Stimulated activated CD4-positive, alpha-beta T cell treated with anti-CD3 and anti-CD28 coated beads, Interleukin-12 subunit alpha, Interleukin-12 subunit beta, amount 100 ng/mL, for 4 hours (primary cell): ENCODE measurements at regions not wholly inside any gene's neighbourhood (a gene's known extent, or its start where the extent isn't known, plus 50 kb on each side); places are given as distances from the start of the nearest gene placed in this dataset.

Experiments used
- DNase-seq: peaks from one replicate; pipeline ENCODE4 v3.0.0-alpha.2; 2020

DNA sequence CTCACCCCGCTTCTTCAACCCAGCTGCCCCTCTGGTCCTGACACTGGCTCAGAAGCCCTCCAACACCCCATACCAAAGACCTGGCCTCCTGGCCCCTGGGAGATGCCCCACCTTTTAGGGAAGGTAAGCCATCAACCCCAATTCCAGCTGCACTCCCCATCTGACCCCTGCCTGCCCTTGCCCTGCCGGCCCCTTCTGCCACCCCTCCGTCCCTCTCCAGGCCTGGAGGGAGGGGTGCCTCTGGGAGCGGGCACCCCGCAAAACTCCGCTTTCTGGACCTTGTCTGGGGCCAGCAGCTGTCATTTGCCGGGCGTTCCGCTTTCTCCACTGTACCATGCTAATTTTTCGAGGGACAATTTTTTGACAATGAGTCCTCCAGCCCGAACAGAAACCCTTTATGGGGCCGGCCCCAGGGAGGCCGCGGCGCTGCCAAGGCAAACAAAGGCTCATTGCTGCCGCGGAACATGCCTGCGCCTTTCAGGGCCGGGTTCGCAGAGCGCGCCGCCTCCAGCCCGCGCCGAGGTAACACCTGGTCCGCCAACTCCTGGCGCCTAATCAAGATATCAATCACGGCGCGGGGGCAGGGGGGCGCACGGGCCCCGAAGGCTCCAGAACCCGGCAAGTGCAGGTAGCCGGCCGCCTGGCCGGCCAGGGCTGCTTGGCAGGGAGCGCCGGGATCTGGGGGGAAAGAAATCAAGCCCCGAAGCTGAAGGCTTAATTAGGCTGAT, 96.0 kb downstream of the INHBB start:
- no peak for DNase-seq

DNA sequence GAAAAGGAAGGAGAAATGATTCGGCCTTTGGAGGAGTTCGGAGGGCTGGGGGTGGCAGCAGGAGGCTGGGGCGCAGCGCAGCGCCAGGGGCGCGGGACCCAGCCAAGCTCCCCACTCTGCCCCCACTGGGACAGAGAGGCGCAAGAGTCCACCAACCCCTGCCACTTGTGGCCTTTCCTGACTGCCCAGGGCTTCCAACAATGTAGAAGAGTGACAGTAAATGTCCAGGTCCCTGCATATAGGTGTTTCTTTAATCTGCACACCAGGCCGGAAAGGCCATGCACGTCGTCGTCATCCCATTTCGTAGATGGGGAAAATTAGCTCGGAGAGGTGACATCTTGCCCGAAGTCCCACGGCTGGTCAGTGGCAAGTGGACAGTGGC, 96.6 kb downstream of the INHBB start:
- DNase-seq: no peak

DNA sequence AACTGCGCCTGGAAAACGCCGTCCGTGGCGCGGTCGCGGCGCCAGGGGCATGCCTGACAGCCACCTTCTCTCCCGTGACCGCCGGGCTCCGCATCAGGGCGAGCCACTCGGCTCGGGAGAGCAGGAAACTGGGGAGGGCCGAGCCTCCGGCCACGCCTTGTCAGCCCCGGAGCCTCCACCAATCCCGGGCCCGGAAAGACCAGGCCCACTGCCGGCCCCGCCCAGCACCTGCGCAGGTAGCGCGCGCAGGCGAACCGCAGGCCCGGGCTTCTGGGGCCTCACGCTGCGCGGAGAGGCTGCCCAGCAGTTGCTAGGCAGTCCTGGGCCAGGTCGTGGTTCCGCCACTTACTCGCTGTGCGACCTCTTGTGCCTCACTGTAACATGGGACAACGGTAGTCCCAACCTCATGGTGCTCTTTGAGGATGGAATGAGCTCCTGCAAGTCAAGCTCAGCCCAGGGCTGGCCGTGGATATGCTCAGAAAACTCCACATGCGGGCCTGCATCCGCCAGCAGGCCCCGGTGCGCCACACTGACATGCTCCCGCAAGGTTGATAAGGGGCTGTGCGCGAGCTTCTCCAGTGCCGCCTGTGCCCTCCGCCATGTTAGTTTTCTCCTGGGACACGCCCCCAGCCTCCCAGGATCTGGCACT, 97.1 kb downstream of the INHBB start:
- DNase-seq: peak; percentile 13

DNA sequence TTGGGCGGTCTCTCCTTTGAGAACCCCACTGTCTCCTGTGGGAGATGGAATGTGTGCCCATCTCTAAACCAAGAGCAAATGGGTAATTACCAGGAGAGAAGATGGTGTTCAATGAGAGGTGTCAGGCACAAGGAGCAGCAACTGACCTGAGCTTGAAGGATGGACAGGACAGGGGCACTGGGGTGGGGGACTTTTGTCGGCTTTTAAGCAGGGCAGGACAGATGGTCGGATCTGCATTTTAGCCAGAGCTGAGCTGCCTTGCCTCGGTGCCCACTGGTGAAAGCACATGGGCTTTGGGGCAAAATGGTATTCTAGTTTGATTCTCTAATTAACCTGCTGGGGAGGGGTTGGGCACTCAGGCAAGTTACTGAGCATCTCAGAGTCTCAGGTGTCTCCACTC, 98.0 kb downstream of the INHBB start:
- no peak for DNase-seq

DNA sequence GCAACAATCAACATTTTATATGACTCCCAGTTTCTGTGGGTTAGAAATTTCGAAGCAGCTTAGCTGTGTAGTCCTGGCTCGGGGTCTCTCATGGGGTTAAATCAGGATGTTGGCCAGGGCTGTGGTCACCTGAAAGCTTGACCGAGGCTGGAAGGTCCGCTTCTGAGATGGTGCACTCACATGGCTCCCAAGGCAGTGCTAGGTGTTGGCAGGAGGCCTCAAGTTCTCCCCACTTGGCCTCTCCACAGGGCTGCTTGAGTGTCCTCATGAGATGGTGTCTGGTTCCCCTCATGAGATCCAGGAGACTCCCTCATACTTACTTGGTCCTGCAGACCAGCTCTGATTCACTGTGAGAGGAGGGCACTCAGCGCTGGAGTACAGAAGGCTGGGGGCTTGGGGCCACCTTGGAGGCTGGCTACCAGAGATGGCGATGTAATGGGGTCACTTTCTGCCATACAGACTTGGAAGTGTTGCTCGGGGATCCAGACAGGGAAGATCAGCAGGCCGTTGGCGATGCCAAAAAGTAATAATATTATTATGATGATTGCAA, 98.8 kb downstream of the INHBB start:
- no peak for DNase-seq

DNA sequence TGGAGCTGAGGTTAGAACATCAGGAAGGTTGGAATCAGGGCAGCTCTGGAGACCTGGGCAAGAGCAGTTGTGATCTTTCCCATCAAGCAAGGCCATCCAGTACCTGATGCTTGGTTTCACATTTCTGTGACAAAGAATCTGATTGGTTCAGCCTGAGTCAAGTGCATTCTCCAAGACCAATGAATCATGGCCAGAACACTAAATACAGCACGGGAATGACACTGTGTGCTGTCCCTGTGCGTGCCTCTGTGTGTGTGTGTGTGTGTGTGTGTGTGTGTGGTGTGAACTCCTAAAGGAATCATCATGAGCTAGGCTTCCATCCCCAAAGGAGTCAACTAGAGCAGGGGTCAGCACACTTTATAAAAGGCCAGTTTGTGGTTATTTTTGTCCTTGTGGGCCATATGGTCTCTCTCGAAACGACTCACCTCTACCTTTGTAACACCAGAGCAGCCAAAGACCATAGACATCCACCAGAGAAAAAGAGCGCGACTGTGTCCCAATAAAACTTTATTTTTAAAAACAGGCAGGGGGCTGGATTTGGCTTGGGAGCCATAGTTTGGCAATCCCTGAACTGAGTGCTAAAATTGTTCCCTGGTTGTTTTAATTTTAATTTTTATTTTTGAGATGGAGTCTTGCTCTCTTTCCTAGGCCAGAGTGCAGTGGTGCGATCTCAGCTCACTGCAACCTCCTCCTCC, 99.7 kb downstream of the INHBB start:
- no peak for DNase-seq

DNA sequence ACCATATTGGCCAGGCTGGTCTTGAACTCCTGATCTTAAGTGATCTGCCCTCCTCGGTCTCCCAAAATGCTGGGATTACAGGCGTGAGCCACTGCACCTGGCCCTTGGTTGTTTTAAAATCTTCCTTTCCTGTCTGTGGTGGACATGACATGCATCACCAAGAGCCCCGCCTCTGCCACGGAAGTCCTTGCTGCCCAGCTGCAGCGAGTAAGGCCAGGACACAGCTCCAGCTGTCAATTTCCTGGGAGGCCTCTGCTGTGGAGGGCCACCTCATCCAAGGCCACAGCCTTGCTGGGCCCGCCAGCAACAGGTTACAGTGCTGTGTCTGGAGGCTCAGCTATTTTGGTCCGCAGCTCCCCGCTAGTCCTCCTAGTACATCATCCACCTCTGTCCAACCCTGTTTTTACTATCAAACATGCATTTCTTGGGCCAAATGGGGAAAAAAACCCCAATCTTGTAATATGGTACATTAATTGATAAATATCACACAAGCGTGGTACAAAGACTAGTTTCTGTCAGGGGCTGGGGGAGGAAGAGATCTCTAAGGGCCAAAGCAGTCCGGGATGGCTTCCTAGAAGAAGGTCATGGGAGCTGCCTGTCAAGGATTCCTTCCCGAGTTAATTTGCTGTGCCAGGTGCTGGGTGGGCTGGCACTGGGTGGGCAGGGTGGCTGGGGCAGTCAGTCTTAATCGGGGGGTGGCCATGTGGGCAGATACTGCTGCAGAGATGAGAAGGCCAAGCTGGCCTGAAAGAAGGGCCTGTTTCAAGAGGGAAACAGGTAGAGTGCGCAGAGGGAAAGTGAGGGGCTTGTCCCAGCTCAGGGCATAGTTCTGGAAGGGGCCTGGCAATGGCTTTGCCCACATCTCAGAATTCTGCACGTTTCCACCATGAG, 100.5 kb downstream of the INHBB start:
- DNase-seq: no peak

DNA sequence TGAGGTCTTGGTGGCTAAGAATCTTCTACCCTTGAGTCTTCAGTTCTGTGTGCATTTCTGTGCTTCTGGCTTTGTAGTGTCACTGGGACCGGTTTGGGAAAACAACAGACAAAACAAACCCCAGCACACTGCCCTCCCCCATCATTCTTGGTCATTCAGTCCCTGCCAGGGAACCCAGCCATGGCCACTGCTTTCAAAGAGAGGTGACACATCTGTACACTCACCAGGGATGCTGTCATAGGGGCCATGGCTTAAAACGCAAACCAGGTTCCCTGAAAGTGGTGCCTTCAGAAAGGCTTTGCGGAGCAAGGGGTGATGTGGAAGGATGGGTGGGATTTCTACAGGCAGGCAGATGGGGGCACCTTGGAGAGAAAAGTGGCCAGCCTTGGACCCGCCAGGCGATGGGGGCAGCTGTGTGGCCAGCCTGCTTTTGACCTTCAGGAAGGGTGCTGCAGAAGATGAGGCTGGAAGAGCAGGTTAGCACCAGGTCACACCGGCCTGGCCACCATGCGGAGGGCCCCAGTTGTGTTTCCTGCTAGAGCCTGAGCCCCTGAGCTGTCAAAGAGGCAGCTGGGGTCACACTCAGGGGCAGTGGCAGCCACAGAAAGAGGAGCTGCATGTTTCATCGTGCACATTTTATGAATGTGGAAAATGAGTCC, 101.3 kb downstream of the INHBB start:
- no peak for DNase-seq

DNA sequence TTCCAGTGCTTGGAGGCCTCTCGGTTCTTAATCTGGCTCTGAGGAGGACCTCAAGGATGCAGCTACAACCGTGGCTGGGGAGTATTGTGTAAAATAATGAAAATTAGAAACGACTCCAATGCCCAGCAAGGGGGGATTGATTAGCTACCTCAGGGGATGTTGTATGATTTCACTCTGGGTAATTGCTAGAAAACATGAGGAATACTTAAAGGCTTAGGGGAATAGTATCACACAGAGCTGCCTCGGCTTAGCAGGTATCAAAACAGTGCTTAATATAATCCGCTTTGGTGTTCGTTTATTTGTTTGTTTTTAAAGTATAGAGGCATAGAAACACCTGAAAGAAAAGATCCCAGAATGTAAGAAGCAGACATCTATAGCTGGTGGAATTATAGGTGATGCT, 102.5 kb downstream of the INHBB start:
- no peak for DNase-seq

DNA sequence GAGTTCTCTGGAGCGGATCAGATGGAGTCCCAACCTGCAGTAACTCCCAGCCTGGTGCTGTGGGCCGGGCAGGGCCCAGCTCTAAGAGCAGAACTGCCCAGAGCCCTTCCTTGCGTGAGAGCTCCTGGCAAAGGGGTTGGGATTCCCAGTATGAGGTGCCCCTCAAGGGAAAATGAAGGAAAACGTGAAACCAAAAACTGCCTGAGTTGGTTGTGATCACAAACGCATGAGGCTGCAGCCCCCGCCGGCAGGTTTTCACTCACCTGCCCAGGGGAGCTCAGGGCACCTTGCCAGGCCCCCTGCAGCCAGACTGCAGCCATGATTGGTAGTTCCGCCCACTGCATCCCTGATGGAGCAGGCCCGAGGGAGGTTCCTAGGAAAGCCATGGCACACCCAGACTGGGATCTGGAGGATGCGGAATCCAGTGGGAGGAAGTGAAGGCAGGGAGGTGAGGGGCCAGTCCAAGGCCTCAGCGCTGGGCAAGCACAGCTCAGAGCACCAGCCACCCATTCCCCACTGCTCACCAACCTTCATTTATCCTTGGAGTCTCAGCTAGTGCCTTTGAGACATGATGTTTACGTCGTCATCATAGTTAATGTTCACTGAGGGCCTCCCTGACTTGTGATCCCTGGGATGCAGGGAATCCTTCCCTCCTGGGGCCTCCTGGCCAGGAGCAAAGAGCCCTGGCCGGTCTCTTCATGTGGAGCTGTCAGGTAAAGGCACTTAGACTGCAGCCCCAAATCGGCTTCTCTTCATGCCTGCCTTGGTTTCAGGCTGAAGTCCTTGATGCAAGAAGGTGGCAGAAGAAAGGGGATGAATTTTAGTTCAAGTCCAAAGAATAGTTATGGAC, 103.2 kb downstream of the INHBB start:
- no peak for DNase-seq

DNA sequence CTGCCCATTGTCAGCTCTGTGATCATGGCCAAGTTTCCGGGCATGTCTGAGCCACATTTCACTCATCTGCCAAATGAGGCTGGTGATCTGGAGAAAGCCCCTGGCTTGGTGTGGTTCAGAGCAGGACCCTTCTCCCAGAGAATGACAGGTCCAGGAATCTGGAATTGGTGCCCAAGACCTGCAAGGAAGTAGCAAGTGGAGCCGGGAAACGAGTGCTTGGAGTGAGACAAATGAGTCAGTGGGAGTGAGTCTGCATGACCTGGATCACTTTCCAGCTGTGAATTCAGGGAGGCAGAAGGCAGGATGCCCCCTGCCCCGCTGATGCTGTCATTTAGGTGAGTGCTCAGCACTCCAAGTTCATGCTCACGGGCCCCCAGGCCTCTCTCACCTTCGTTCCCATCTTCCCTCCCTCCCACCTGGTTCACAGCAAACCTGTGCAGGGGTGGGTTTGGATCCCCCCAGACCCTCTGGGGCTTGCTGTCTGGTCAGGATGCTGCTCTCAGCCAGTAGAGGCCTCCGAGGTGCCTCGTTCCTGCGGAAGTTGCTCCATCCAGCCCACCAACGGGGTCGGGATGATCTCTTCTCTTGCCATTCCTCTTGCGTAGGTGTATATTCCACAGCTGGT, 104.4 kb downstream of the INHBB start:
- DNase-seq: no peak

DNA sequence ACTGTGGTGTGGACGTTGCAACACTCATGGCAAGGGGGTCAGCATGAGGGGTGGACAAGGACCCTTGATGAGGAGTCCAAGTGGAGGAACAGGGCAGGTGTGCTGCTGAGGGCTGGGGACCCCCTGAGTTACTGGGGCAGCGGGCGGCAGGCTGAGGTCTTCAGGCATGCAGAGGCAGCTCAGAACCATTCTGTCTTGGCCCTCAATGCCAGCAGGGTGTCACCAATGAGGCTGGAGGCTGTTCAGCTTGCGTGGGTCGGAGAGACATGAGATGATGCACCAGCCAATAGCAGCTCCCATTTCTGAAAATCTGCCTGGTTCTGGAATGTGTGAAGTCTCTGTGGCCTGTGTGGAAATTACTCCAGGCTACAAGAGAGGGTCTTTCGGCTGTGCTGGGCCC, 105.4 kb downstream of the INHBB start:
- DNase-seq: no peak

DNA sequence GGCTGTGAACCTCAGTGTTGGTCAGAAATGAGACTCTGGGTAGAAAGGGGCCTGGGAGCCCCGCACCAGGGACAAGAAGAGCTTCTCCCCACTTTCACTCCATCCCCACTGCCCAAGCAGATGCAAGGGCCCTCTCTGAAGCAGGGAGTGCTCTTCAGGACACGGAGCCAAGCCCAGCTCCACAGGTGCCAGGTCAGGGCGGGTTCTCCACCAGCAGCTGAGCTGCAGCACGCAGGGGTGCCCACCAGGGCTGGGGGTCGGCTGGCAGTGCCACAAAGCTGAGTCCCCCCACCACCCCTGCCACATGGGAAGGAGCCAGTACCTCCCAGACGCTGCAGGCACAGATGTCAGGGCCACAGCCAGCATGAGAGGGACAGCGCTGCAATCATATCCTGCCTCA, 106.2 kb downstream of the INHBB start:
- DNase-seq: no peak

DNA sequence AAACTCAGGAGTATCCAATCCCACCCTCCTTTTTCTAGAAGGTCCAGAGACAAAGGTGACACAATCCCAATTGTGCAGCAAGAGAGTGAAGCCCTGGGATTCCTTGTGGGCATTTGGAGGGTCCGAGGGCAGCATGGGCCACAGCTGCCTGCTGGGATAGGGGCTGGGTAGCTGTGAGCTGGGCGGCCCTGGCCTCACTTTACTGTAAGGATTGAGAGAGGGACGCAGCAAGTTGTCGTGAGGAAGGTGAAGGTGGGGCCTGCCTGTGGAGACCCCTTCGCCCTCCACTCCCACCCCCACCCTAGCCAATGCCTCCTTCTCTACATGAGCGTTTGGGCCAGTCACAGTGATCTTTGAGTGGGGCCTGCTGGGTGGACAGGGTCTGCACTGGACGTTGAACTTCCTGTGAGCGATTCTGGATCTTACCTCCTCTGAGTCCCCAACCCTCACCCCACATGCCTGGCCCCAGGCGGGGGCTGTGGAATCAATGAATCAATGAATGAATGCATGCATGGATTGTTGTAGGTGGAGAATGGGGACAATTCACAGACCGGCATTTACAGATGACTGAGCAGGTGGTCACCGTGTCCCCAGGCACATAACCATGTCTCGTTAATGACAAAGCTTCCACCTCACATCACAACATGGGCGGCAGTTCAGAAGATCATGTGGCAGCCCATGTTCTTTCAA, 107.2 kb downstream of the INHBB start:
- DNase-seq: no peak

DNA sequence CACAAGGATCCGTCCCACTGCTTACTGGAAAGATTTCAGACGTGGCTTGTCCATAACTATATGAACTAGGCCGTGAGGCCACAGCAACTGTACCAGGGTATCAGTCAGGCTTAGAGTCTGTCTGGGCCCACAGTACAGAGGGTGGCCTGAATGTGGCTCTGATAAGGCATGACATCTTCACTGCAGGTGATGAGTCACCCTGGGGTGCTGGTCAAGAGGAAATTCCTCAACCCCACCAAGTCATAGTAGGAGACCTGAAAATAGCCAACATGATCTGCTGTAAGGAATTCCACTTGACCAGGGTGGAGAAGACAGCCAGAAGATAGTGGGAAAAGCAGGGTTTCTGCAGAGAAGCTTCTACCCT, 107.7 kb downstream of the INHBB start:
- no peak for DNase-seq

DNA sequence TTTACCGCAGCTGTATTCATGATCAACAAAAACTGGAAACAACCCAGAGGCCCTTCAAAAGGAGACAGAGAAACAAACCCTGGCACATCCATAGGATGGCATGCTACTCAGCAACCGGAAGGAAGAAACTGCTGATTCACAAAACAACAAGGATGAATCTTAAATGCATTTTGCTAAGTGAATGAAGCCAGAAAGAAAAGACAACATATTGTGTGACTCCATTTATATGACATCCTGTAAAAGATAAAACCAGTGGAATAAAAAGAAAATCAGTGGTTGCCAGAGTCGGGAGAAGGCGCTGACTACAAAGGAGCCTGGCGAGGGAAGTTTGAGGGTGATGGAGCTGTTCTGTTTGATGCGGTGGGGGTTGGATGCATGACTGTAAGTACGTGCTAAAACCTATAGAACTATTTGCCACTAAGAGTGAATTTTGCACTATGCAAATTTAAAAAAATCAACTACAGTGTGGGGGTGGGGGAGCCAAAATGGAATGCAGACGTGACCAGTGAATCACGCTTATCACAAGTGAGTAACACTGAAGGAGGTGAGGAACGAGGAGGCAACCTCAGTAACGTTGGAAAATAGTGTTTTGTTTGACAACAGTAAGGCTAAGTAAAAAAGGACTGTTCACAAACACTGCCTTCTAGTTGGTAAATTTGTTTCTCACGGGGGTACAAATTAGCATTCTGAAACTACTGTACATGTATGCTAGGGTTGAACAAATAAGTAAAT, 108.9 kb downstream of the INHBB start:
- DNase-seq: no peak

DNA sequence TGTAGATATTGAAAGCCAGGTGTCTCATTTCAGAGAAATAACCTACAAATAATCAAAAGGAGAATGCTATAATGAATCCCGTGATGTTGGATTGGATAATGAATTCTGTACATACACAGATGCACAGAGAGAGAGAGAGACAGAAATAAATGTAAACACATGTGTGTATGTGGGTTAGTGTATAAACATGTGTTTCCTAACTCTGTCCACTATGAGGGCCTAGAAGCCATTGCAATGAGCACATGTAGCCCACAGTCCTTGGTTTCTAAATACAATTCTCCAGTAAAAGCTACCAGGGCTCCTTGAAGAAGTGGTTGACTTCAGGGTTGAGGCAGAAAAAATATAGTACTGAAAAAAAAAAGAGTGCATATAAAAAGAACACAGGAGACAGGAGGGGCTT, 109.5 kb downstream of the INHBB start:
- DNase-seq: no peak

DNA sequence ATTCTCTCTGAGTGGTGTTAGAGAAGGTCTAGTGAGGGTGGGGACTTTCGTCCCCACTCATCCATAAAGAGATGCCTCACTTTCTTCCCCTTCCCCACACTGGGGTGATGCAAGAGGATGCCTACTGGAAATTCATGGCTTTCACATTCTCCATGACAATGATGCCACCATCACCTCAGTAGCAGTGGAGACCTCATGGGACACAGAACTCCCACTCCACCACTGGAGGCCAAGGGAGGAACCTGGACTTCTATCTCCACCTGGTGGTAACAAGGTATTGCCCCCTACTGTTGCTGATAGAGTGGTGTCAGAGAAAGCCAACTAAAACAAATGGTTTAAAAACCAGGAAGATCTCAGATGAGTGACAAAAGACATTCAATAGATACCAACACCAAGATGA, 110.9 kb downstream of the INHBB start:
- no peak for DNase-seq

DNA sequence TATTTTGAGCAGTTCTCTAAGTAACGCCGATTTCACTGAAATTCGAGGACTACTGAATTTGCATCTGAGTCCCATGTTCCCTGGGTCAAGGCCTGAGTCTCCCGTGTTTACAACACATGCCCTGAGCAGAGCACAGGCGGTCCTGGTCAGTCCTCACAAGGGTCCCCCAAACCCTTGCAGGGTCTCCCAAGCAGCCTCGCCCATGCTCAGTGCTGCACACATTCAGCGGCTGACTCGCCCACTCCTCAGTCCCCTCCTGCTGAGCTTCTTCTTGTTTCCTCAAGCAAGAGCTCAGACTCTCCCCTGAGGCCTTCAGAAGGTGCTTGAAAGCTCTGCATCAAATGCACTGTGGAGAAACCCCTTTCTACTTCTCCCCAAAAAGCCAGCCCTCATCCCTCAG, 114.6 kb downstream of the INHBB start:
- no peak for DNase-seq

DNA sequence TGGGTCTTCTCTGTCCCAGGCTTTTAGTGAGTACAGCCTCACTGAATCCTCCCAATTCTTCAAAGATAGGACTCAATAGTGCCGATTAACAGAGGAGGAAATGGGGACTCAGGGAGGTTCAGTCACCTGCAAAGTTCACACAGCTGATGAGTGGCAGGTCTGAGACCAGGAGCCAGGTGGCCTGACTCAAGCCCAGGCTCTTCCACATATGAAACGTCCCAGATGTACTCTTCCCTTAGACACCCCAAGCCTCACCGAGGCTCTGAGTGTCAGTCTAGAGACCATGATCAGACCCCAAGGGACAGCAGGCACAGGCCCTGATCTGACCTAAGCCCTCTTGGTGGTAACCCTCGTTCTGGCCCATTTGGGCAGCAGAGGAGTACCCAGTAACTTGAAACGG, 115.2 kb downstream of the INHBB start:
- no peak for DNase-seq
